RWPE2 (cell line): ENCODE measurements at regions not wholly inside any gene's neighbourhood (a gene's known extent, or its start where the extent isn't known, plus 50 kb on each side); places are given as distances from the start of the nearest gene placed in this dataset.
A peak's percentile ranks its signal among the peaks of the same experiment; 100 is the strongest.

Source experiments
- ATAC-seq: fragments of 200-7000 bp; cut with Tn5 transposase; 3 replicates; pipeline ENCODE4 v1.9.1; 2021; ENCODE audit warnings: low read depth
- DNase-seq: peaks from one replicate; pipeline ENCODE4 v3.0.0-alpha.2; 2020; ENCODE audit warnings: low spot score
- H3K27ac ChIP-seq: fragments of 450-650 bp; 2 replicates; pipeline ENCODE4 v1.5.1; 2017; ENCODE audit warnings: mild to moderate bottlenecking; ENCODE audit not compliant: poor library complexity, severe bottlenecking
- H3K27me3 ChIP-seq: fragments of 250-450 bp; sonication (Bioruptor Pico); 2 replicates; pipeline ENCODE4 v1.5.1; 2021; ENCODE audit warnings: mild to moderate bottlenecking, moderate library complexity; ENCODE audit not compliant: insufficient read depth, poor library complexity, severe bottlenecking
- H3K36me3 ChIP-seq: fragments of 250-450 bp; sonication (Bioruptor Pico); 2 replicates; pipeline ENCODE4 v1.5.1; 2020; ENCODE audit warnings: low read depth, mild to moderate bottlenecking, moderate library complexity
- H3K4me1 ChIP-seq: fragments of 250-450 bp; sonication (Bioruptor Pico); 2 replicates; pipeline ENCODE4 v1.5.1; 2021; ENCODE audit warnings: mild to moderate bottlenecking, moderate library complexity; ENCODE audit not compliant: insufficient read depth, poor library complexity, severe bottlenecking
- H3K4me3 ChIP-seq: fragments of 250-450 bp; sonication (Bioruptor Pico); 2 replicates; pipeline ENCODE4 v1.5.1; 2021; ENCODE audit warnings: mild to moderate bottlenecking, moderate library complexity; ENCODE audit not compliant: severe bottlenecking
- H3K9me3 ChIP-seq: fragments of 250-450 bp; sonication (Bioruptor Pico); 2 replicates; pipeline ENCODE4 v1.5.1; 2021; ENCODE audit warnings: mild to moderate bottlenecking, moderate library complexity; ENCODE audit not compliant: severe bottlenecking
- TF ChIP-seq, protein P1 (sequence below): fragments of 450-650 bp; IDR thresholded peaks from one replicate; pipeline ENCODE4 v1.5.1; 2017; ENCODE audit warnings: mild to moderate bottlenecking, moderate library complexity; ENCODE audit not compliant: poor library complexity, severe bottlenecking

DNA sequence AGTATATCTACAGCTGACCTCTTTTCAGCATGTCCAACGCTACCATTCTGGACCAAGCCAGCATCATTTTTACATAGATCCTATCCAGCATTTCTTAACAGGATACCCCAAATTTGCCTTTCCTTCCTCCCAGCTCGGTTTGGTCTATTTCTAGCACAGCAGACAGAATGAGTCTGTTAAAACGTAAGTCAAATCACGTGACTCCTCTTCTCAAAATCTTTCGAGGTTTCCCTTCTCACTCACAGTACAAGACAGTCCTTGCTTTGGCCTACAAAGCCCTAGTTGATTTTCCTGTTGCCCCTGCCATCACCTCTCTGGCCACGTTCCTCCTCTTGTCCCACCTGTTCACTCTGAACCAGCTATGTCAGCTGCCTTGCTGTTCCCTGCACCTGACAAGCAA is 711.7 kb downstream of the SORCS3 start:
- ATAC-seq = no peak
- TF ChIP-seq, protein P1, sequence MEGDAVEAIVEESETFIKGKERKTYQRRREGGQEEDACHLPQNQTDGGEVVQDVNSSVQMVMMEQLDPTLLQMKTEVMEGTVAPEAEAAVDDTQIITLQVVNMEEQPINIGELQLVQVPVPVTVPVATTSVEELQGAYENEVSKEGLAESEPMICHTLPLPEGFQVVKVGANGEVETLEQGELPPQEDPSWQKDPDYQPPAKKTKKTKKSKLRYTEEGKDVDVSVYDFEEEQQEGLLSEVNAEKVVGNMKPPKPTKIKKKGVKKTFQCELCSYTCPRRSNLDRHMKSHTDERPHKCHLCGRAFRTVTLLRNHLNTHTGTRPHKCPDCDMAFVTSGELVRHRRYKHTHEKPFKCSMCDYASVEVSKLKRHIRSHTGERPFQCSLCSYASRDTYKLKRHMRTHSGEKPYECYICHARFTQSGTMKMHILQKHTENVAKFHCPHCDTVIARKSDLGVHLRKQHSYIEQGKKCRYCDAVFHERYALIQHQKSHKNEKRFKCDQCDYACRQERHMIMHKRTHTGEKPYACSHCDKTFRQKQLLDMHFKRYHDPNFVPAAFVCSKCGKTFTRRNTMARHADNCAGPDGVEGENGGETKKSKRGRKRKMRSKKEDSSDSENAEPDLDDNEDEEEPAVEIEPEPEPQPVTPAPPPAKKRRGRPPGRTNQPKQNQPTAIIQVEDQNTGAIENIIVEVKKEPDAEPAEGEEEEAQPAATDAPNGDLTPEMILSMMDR = no peak
- Histone ChIP-seq H3K9me3 (no peaks in the 10 kb centered on the region), H3K4me1 (no peaks in the 10 kb centered on the region), H3K27ac (no peak overlapping the region), H3K27me3 (no peaks in the 10 kb centered on the region), H3K36me3 (no peaks in the 10 kb centered on the region), H3K4me3 (no peak overlapping the region)
- DNase-seq = no peak

GRCh38 chr10:105352281-105352680 is 711.2 kb downstream of the SORCS3 start:
- Histone ChIP-seq H3K4me1 (peaks cover 3% of the 10 kb centered on the region), H3K4me3 (no peak overlapping the region), H3K9me3 (no peaks in the 10 kb centered on the region), H3K27me3 (no peaks in the 10 kb centered on the region), H3K27ac (no peak overlapping the region), H3K36me3 (no peaks in the 10 kb centered on the region)
- DNase-seq (no peak), ATAC-seq (no peak)
- TF ChIP-seq, protein P1 = no peak

DNA sequence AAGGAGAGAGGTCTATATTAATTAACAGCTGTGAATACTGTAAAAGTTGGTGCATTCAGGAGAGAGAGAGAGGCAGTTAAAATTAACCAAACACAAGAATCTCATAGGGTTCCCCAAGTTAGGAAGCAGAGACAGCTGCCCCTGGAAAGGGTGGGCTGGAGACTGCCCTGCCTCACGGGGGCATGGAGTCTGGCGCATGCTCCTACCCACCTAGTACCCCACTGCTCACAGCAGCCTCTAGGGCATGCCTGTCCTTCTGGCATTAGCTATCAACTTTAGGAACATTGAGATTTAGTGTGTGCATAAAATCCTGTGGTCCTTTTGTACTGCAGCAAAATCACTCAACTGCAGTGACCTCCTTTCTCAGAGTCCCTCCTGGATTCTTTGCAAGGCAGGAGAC is 710.1 kb downstream of the SORCS3 start:
- TF ChIP-seq, protein P1 = no peak
- H3K4me3 ChIP-seq = no peak overlapping the region
- no peak for ATAC-seq

DNA sequence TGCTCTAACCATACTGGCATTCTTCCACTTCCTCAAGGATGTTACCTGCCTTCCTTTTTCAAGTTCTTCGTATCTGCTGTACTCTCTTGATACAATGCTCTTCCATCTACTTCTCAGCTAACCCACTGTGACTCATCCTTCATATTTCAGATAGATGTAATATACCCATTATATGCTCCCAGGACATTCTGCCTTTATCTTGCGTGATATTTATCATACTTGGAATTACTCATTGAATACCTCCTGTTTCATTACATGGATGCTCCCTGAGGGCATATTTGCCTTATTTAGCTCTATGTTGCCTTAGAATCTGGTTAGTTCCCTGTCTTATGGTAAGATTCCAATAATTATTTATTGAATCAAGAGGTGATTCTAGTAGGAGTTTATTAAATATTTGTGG is 706.4 kb downstream of the SORCS3 start:
- Histone ChIP-seq H3K4me1 (peaks cover 3% of the 10 kb centered on the region), H3K27ac (no peak overlapping the region), H3K36me3 (no peaks in the 10 kb centered on the region), H3K27me3 (no peaks in the 10 kb centered on the region), H3K4me3 (no peak overlapping the region), H3K9me3 (no peaks in the 10 kb centered on the region)
- DNase-seq = no peak
- TF ChIP-seq, protein P1 = no peak
- peak; percentile 93 for ATAC-seq

More for the DNA sequence above, 710.1 kb downstream of the SORCS3 start:
- H3K9me3 ChIP-seq = no peaks in the 10 kb centered on the region
- no peak for DNase-seq
- no peaks in the 10 kb centered on the region for H3K36me3 ChIP-seq
- no peak overlapping the region for H3K27ac ChIP-seq
- peaks cover 3% of the 10 kb centered on the region for H3K4me1 ChIP-seq
- no peaks in the 10 kb centered on the region for H3K27me3 ChIP-seq

GRCh38 chr10:105342606-105343005 is 701.5 kb downstream of the SORCS3 start:
- H3K9me3 ChIP-seq = no peaks in the 10 kb centered on the region
- no peak overlapping the region for H3K27ac ChIP-seq
- TF ChIP-seq, protein P1 = no peak
- no peaks in the 10 kb centered on the region for H3K27me3 ChIP-seq
- no peaks in the 10 kb centered on the region for H3K36me3 ChIP-seq
- H3K4me1 ChIP-seq = peaks cover under 1% of the 10 kb centered on the region
- ATAC-seq (no peak), DNase-seq (no peak)
- H3K4me3 ChIP-seq = no peak overlapping the region
